HG02885 (cell line): ENCODE measurements at regions not wholly inside any gene's neighbourhood (a gene's known extent, or its start where the extent isn't known, plus 50 kb on each side); places are given as distances from the start of the nearest gene placed in this dataset.
"Not testable (repeated sequence)": the region's sequence is repeated elsewhere in the genome, so short reads cannot be mapped to it uniquely, and the experiment has no call there.

Source experiments
- ATAC-seq: cut with Tn5 transposase; IDR thresholded peaks from one replicate; pipeline ENCODE4 v1.9.1; 2021; ENCODE audit warnings: mild to moderate bottlenecking; ENCODE audit not compliant: unreplicated experiment, poor library complexity

DNA sequence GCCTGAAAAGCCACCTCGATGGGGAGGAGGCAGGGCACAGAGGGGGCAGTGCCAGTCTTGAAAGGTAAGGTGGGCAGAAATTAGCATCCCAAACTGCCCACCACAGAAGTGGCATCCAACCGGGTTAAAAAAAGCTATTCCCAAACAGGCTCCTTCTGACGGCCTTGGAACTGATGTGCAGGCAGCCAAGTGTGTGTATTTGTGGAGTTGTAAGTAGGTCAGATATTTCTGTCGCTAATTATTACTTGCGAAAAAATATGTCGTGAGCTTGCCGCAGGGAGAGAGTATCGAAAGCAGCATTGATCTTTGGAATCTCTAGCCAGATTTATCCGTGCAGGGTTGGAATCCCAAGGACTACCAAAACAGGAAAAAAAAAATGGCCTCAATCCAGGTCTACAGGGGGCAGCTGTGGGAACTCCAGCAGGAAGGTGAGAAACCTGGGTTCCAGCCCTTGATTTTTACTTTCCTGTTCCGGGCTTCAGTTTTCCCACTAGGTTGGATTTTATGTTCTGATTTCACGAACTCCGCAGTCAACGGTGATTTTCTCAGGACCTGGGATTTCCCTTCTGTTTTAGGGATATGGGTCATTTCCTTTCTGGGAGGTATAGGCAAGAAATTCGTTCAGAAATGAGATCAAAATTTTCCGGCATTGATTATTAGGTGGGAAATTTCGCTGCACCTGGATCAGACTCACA is 200.8 kb downstream of the RGS3 start:
- ATAC-seq, result no peak

DNA sequence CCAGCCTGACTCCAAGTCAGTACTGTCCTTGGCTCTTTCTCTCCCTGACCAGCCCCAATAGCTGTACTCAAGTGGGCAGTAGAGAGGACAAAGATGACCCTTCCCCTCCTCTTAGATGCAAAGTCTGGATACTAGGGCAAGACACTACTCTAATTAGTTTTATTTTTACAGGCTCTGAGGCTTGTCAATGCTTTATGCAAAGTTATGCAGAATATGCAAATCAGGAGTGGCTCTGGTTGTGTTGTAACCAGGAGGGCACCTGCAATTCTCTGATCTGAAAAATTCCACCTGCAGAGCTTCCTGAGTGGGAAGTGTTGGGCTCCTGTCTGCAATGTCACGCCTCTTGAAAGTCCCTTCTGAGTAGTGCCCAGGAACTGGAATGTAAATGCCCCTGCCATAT is 201.5 kb downstream of the RGS3 start:
- no peak for ATAC-seq

DNA sequence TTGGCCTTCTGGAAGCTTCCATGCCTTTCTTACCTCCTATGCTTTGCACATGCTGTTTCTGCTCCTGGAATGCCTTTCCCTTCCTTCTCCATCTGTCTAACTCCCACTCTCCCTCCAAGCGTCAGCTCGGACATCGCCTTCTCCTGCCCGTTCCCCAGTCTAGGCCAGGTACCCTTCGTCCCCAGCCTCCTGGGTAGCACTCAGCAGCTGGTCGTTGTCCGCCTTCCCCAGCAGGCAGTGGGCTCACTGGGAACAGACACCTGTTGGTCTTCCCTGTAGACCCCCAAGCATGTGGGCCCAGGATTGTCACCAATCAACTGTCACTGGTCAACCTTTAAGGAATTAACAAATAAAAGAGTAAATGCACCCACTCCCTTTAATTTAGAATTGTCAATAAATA is 202.2 kb downstream of the RGS3 start:
- no peak for ATAC-seq

GRCh38 chr9:113668061-113668460 is 204.5 kb downstream of the RGS3 start:
- ATAC-seq, result no peak

- no peak for ATAC-seq
Observed at GRCh38 chr9:113669522-113670115, 206.1 kb downstream of the RGS3 start.

GRCh38 chr9:113673726-113674125 is 202.4 kb upstream of the ZNF618 start:
- no peak for ATAC-seq

GRCh38 chr9:113674436-113674835 is 201.7 kb upstream of the ZNF618 start:
- ATAC-seq, result no peak

DNA sequence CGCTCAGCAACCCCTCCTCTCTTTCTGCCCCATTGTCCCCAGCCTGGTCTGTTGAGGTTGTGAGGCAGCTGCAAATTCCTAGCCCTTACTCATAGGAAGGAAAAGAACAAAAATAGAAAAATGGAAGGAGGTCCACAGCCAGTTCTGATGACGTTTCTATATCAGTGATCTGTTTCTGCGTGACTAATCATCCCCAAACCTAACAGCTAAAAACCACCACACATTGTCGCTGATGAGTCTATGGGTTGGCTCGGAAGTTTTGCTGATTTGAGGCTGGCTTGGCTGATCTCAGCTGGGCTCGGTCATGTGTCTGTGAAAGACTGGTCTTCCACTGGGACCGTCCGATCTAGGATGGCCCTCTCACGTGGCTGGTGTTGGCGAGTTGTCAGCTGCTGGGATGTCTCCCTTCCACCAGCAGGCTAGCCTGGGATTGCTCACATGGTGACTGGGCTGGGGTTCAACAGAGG is 200.6 kb upstream of the ZNF618 start:
- ATAC-seq, result no peak

DNA sequence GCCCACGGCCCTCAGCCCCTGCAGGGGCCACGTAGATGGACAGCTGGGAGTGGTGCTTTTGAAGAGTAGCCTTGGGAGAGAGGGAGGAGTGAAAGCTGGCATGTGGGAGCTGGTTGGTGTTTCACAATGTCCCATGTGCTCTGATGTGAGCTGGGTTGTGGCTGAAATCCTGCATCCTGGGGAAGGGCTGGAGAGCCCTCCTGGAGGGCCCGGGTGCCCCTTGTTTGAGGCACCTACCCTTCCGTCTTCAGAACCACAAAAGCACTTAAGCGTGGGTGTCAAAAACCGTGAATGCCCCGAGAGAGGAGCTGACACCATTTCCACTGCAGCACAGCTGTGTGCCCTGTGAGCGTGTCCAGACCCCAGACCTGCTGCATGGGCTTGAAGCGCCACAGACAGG is 199.1 kb upstream of the ZNF618 start:
- no peak for ATAC-seq

GRCh38 chr9:113677569-113677968 is 198.5 kb upstream of the ZNF618 start:
- ATAC-seq, result no peak

DNA sequence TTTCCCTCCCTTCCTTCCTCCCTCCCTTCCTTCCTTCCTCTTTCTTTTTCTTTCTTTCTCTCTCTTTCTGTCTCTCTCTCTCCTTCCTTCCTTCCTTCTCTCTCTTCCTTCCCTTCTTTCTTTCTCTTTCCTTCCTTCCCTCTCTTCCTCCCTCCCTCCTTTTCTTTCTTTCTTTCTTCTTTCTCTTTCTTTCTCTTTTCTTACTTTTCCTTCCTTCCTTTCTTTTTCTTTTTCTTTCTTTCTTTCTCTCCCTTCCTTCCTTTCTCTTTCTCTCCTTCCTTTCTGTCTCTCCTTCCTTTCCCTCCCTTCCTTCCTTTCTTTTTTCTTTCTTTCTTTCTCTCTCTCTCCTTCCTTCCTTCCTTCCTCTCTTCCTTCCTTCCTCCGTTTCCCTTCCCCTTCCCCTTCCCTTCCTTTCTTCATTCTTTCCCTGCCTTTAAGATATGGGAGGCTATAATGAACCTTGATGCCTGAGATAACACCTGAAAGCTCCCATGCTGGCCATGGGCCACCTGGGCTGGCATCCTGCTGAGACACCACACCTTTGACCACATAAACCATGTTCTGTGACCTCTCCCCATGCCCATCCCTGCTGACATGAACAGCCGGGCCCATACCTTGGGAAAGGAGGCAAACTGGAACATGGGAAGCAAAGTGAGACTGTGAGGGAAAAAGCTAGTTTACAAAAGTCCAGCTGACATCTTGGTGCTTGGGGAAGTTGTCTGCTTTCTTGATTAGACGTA is 197.8 kb upstream of the ZNF618 start:
- ATAC-seq, result no peak

GRCh38 chr9:113678859-113679256 is 197.3 kb upstream of the ZNF618 start:
- no peak for ATAC-seq

GRCh38 chr9:113682297-113682771 is 193.8 kb upstream of the ZNF618 start:
- ATAC-seq, result no peak

- not testable (repeated sequence) for ATAC-seq
Observed at GRCh38 chr9:113685636-113686035, 190.5 kb upstream of the ZNF618 start.

- ATAC-seq, result no peak
Observed at GRCh38 chr9:113687107-113687679, 188.9 kb upstream of the ZNF618 start.

GRCh38 chr9:113687680-113688371 is 188.3 kb upstream of the ZNF618 start:
- ATAC-seq, result no peak

DNA sequence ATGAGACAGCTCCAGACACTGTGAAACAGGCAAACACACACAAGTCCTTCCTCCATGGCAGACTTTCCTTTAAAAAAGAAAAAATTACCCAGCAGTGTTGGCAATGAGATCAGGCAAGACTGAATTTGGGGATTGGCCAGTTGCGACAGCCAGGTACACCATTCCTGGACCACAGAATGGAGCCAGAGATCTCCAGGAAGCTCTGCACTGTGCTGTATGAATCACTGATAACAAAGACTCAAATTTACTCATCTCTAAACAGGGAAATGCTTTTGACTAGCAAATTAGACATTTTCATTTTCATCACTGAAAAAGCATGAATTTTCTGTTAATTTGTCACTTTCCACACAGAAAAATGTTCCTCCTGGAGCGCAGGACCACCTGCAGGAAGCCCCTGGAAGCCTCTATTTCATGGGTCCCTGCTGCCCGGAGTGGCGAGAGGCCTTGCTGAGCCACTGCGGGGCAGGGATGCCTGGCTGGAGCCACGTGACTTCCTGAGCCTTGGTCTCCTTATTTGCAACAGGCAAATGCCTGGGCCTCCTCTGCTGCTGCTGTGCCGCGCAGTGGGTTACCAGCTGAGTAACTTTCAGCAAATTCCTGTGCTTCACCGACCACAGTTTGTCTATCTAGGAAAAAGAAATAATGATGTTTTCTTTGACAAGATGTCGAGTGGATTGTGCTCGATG is 185.9 kb upstream of the ZNF618 start:
- ATAC-seq, result no peak

- no peak for ATAC-seq
Observed at GRCh38 chr9:113692256-113692655, 183.9 kb upstream of the ZNF618 start.

DNA sequence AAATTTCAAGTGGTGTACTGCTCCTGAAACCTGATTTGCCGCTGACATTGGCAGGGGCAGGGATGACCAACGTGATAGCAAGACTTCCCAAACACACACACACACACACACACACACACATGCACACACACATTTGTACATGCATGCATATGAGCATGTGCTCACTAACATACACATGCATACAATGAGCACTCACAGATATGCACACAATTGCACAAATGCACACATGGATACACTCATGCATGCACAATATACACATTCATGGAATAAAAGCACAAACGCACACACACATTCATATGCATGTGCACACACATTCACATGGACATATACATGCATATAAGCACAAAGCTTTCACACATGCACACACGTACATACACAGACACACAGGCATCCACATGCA is 181.2 kb upstream of the ZNF618 start:
- ATAC-seq, result no peak

DNA sequence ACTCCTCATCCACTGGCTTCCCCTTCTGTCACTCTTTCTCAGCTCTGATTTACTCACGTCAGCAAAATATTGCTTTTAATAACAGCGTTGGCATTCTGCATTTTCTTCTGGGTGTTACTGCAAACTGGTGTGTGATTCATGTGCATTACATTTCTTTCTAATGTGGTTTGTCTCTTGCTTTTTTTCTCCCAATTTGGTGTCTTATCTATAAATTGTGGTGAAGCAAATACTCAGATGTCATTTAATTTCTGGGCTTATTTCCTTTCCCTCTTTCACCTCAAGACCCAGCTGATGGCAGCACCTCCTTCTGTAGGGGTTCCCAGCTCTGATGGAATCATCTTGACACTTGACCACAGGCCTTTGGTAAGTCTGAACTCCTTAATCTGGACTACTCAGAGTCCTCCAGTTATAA is 180.7 kb upstream of the ZNF618 start:
- ATAC-seq, result no peak
